B cell (primary cell): ENCODE measurements at regions not wholly inside any gene's neighbourhood (a gene's known extent, or its start where the extent isn't known, plus 50 kb on each side); places are given as distances from the start of the nearest gene placed in this dataset.

ENCODE experiments used
- CTCF ChIP-seq: fragments of 200-600 bp; IDR thresholded peaks from one replicate; pipeline ENCODE4 v1.8.0; 2022; ENCODE audit warnings: antibody characterized with exemption, mild to moderate bottlenecking
- EZH2 ChIP-seq: IDR thresholded peaks from 2 replicates; pipeline ENCODE4 v1.6.1; 2012; ENCODE audit warnings: borderline replicate concordance, low read depth, mild to moderate bottlenecking, moderate library complexity, low read length; ENCODE audit not compliant: insufficient read depth, poor library complexity, severe bottlenecking

- TF ChIP-seq CTCF (no peak), EZH2 (no peak)
Observed at GRCh38 chr6:67252663-67253062, 1382.4 kb upstream of the ADGRB3 start.
